ENCODE measurements at regions not wholly inside any gene's neighbourhood (a gene's known extent, or its start where the extent isn't known, plus 50 kb on each side); places are given as distances from the start of the nearest gene placed in this dataset.

- no peak for DNase-seq (ENCODE audit: low read depth)
Observed at GRCh38 chr5:108696951-108697715, 50.6 kb upstream of the FER start.

GRCh38 chr5:108696407-108696806 is 51.3 kb upstream of the FER start:
- no peak for DNase-seq (ENCODE audit: low read depth)

- no peak for DNase-seq (ENCODE audit: low read depth)
Observed at GRCh38 chr5:108688485-108688884, 59.2 kb upstream of the FER start.

- DNase-seq (ENCODE audit: low read depth), result no peak
Observed at GRCh38 chr5:108687595-108688200, 60.0 kb upstream of the FER start.

- no peak for DNase-seq (ENCODE audit: low read depth)
Observed at GRCh38 chr5:108686676-108687075, 61.0 kb upstream of the FER start.

- DNase-seq (ENCODE audit: low read depth), result peak; percentile 17
Observed at GRCh38 chr5:108685448-108686216, 62.1 kb upstream of the FER start.

- peak; percentile 82 for DNase-seq (ENCODE audit: low read depth)
Observed at GRCh38 chr5:108681079-108681921, 66.4 kb upstream of the FER start.

GRCh38 chr5:108678091-108678490 is 69.6 kb upstream of the FER start:
- no peak for DNase-seq (ENCODE audit: low read depth)

GRCh38 chr5:108675736-108676135 is 72.0 kb upstream of the FER start:
- no peak for DNase-seq (ENCODE audit: low read depth)

- no peak for DNase-seq (ENCODE audit: low read depth)
Observed at GRCh38 chr5:108672639-108673038, 75.1 kb upstream of the FER start.

GRCh38 chr5:108670591-108671289 is 77.0 kb upstream of the FER start:
- no peak for DNase-seq (ENCODE audit: low read depth)

- DNase-seq (ENCODE audit: low read depth), result no peak
Observed at GRCh38 chr5:108669462-108669861, 78.2 kb upstream of the FER start.

- DNase-seq (ENCODE audit: low read depth), result peak; percentile 81
Observed at GRCh38 chr5:108661590-108662219, 86.0 kb upstream of the FER start.

- peak; percentile 28 for DNase-seq (ENCODE audit: low read depth)
Observed at GRCh38 chr5:108661024-108661423, 86.7 kb upstream of the FER start.

- no peak for DNase-seq (ENCODE audit: low read depth)
Observed at GRCh38 chr5:108660291-108660690, 87.4 kb upstream of the FER start.

- no peak for DNase-seq (ENCODE audit: low read depth)
Observed at GRCh38 chr5:108659531-108659930, 88.2 kb upstream of the FER start.

GRCh38 chr5:108655750-108656450 is 91.8 kb upstream of the FER start:
- DNase-seq (ENCODE audit: low read depth), result peak; percentile 82

GRCh38 chr5:108654051-108654450 is 93.6 kb upstream of the FER start:
- DNase-seq (ENCODE audit: low read depth), result peak; percentile 70

GRCh38 chr5:108653201-108653600 is 94.5 kb upstream of the FER start:
- no peak for DNase-seq (ENCODE audit: low read depth)

- peak; percentile 80 for DNase-seq (ENCODE audit: low read depth)
Observed at GRCh38 chr5:108650997-108651396, 96.7 kb upstream of the FER start.
